Retinal pigment epithelial cell (primary cell): ENCODE measurements at regions not wholly inside any gene's neighbourhood (a gene's known extent, or its start where the extent isn't known, plus 50 kb on each side); places are given as distances from the start of the nearest gene placed in this dataset.

ENCODE experiments used
- DNase-seq: peaks from one replicate; pipeline ENCODE4 v3.0.0-alpha.2; 2010; ENCODE audit warnings: low read depth
- H3K4me3 ChIP-seq: 2 replicates; pipeline ENCODE4 v1.5.1; 2011; ENCODE audit warnings: mild to moderate bottlenecking, low read length, control low read depth, moderate library complexity
- TF ChIP-seq, protein P1 (sequence below): conservative IDR thresholded peaks from 2 replicates; pipeline ENCODE4 v1.5.1; 2011; ENCODE audit warnings: low read depth, low read length, control low read depth, inconsistent platforms

DNA sequence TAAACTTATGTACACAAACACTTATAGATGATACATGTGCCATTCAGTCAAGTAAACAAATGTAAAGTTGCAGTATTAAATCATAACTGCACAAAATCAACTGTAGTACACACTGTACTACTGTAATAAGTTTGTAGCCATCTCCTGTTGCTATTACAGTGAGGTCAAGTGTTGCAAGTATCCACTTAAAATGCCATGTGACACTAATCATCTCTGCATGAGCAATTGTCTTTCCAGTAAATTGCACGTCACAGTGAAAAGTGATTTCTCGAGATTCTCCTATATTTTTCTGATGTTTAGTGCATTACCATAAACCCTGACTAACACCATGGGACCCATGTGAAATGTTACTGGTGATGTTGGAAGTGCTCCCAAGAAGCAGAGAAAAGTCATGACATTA, 293.3 kb upstream of the SP4 start:
- TF ChIP-seq, protein P1, sequence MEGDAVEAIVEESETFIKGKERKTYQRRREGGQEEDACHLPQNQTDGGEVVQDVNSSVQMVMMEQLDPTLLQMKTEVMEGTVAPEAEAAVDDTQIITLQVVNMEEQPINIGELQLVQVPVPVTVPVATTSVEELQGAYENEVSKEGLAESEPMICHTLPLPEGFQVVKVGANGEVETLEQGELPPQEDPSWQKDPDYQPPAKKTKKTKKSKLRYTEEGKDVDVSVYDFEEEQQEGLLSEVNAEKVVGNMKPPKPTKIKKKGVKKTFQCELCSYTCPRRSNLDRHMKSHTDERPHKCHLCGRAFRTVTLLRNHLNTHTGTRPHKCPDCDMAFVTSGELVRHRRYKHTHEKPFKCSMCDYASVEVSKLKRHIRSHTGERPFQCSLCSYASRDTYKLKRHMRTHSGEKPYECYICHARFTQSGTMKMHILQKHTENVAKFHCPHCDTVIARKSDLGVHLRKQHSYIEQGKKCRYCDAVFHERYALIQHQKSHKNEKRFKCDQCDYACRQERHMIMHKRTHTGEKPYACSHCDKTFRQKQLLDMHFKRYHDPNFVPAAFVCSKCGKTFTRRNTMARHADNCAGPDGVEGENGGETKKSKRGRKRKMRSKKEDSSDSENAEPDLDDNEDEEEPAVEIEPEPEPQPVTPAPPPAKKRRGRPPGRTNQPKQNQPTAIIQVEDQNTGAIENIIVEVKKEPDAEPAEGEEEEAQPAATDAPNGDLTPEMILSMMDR: no peak
- no peak for DNase-seq
- no peak overlapping the region for H3K4me3 ChIP-seq

DNA sequence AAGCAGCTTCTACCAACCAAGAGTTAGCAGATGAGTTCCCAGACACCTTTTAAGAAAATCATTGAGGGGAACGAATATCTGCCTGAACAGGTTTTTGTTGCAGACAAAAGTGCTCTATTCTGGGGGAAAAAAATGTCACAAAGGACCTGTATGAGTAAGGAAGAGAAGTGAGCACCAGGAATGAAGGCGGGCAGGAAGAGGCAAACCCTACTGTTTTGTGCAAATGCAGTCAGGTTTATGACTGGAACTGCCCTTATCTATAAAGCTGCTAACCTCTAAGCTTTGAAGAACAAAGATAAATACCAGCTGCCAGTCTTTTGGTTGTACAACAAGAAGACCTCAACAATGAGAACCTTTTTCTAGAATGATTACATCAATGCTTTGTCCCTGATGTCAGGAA, 292.4 kb upstream of the SP4 start:
- H3K4me3 ChIP-seq: no peak overlapping the region
- DNase-seq: no peak
- TF ChIP-seq, protein P1: no peak

DNA sequence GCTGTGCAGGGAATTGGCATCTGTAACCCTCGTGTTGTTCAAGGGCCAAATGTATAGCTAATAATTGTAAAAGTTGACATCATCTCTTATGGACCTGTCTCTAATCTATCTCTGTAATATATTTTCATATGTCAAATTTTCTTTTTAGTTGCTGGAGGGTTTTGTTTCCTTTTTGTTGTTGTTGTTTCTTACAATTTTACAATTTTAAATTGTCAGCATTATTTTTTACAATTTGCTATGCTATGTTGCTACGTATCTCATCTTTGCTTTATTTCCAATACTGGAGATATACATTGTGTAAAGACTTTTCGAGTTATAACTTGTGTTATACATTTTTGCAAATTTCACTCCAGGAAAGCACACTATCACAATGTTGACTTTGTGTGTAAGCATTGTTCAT, 290.2 kb upstream of the SP4 start:
- TF ChIP-seq, protein P1: no peak
- no peak for DNase-seq
- no peak overlapping the region for H3K4me3 ChIP-seq

DNA sequence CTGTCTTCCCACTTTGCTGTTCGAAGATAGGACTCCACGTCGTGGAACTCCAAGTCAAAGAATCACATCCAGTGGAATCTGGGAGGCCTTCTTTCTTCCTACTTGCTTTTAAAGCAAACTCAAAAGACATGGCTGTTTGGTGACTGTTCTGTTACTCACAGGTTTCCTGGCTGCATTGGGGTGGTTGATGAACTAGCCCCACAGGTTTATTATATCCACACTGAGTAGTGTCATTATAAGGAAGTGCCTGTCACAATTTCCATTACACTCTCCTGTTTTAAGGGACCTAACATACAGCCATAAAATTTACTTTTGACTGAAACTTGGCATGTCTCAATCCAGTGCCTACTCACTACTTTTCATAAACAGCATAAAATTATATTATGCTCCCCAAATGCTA, 287.3 kb upstream of the SP4 start:
- no peak overlapping the region for H3K4me3 ChIP-seq
- TF ChIP-seq, protein P1: no peak
- DNase-seq: no peak

DNA sequence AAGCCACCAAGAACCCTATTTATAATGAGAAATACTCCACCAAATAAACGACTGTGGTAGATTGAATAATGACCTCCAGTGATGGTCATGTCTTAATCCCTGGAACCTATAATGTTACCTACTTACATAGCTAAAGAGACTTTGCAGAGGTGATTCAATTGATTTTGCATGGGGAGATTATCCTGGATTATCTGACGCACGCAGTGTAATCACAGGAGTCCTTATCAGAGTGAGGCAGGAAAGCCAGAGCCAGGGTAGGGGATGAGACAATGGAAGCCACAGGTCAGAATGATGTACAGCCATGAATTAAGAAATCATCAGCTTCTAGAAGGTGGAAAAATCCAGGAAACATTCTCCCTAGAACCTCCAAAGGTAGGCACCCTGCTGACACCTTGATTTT, 286.4 kb upstream of the SP4 start:
- no peak for DNase-seq
- TF ChIP-seq, protein P1: no peak
- no peak overlapping the region for H3K4me3 ChIP-seq

DNA sequence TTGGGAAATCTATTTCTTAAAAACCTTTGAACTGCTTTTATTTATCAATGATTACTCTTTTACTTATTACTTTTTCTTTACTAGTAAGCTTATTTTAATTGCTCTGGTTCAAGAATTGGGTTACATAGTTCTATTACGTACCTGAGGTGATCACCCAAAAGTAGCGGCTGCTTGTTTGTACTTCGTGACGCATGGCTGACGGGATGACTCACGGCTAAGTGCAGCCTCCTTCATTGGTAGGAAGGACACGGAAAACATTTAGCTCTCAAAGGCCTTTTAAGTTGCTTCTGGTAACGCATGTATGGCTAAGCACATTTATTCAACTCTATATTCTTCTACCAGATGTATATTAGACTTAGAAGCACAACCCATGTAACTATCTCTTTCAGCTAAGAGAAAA, 285.8 kb upstream of the SP4 start:
- TF ChIP-seq, protein P1: no peak
- no peak overlapping the region for H3K4me3 ChIP-seq
- DNase-seq: no peak

DNA sequence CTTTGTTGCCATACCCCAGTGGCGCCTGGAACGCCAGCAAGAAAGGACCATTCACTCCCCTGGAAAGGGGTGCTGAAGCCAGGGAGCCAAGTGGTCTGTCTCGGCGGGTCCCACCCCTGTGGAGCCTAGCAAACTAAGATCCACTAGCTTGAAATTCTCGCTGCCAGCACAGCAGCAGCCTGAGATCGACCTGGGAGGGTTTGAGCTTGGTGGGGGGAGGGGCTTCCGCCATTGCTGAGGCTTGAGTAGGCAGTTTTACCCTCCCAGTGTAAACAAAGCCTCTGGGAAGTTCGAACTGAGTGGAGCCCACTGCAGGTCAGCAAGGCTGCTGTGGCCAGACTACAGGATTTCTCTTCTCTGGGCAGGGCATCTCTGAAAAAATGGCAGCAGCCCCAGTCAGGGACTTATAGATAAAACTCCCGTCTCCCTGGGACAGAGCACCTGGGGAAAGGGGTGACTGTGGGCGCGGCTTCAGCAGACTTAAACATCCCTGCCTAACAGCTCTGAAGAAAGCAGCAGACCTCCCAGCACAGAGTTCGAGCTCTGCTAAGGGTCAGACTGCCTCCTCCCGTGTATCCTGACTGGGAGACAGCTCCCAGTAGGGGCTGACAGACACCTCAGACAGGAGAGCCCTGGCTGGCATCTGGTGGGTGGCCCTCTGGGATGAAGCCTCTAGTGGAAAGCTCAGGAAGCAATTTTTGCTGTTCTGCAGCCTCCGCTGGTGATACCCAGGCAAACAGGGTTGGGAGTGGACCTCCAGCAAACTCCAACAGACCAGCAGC, 281.1 kb upstream of the SP4 start:
- DNase-seq: no peak
- no peak overlapping the region for H3K4me3 ChIP-seq
- TF ChIP-seq, protein P1: no peak
